GM12873 (cell line): ENCODE measurements at regions not wholly inside any gene's neighbourhood (a gene's known extent, or its start where the extent isn't known, plus 50 kb on each side); places are given as distances from the start of the nearest gene placed in this dataset.

Experiments used
- TF ChIP-seq, protein P1 (sequence below): IDR thresholded peaks from 2 replicates; pipeline ENCODE4 v1.5.1; 2012; ENCODE audit warnings: low read depth, mild to moderate bottlenecking, moderate library complexity, low read length, control low read depth; ENCODE audit not compliant: insufficient read depth; ENCODE audit errors: missing control alignments

- TF ChIP-seq, protein P1, sequence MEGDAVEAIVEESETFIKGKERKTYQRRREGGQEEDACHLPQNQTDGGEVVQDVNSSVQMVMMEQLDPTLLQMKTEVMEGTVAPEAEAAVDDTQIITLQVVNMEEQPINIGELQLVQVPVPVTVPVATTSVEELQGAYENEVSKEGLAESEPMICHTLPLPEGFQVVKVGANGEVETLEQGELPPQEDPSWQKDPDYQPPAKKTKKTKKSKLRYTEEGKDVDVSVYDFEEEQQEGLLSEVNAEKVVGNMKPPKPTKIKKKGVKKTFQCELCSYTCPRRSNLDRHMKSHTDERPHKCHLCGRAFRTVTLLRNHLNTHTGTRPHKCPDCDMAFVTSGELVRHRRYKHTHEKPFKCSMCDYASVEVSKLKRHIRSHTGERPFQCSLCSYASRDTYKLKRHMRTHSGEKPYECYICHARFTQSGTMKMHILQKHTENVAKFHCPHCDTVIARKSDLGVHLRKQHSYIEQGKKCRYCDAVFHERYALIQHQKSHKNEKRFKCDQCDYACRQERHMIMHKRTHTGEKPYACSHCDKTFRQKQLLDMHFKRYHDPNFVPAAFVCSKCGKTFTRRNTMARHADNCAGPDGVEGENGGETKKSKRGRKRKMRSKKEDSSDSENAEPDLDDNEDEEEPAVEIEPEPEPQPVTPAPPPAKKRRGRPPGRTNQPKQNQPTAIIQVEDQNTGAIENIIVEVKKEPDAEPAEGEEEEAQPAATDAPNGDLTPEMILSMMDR: no peak
Observed at GRCh38 chr1:81330111-81330510, 470.6 kb upstream of the ADGRL2 start.

- TF ChIP-seq, protein P1: no peak
Observed at GRCh38 chr1:81329041-81329440, 471.7 kb upstream of the ADGRL2 start.

DNA sequence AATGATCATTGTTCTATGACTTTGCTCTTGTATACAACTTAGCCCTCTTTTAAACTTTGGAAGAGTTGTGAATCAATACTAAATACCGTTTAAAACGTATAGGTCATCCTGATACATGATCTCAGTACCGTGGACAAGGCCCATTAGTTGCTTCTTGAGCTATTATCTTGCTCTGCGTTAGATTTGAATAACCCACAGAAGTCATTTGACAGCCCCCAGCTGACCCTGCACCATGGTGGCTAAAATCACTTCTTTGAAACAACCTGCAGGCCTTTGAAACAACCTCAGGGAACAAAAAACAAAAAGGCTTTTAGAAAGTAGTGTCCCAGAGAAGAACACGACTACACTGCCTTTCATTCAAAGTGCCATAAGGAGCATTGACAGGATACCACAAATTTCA, 473.0 kb upstream of the ADGRL2 start:
- TF ChIP-seq, protein P1: no peak

DNA sequence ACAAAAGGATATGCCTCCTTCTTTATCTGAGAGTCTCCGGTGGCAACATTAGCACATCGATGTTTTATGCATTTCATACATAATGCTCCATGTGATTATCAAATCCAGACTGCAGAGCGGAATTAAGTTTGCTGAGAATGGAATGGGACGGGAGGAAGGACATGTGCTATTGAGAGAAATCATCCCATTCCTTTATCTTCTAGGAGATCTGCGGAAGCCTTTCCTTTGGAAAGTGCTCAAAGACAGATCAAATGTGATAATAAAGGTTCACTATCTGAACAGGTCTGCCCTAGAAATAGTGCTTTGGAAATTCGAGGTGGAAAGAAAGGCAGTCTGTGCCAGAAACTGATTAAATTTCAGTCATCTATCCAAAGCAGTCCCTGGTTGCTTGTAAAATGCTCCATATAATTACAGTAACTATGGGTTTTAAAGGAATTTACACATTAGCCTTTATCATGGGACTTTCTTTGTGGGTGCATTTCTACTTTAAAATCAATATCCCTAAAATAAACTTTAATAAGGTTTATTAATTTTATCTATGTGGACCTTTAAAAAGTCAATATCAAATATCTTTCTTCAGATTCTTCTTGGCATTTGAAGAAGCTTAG, 473.5 kb upstream of the ADGRL2 start:
- TF ChIP-seq, protein P1: no peak

GRCh38 chr1:81326212-81326611, 474.5 kb upstream of the ADGRL2 start:
- TF ChIP-seq, protein P1: no peak

GRCh38 chr1:81325397-81325796, 475.3 kb upstream of the ADGRL2 start:
- TF ChIP-seq, protein P1: no peak

GRCh38 chr1:81323862-81324261, 476.9 kb upstream of the ADGRL2 start:
- TF ChIP-seq, protein P1: no peak
